ENCODE measurements at regions not wholly inside any gene's neighbourhood (a gene's known extent, or its start where the extent isn't known, plus 50 kb on each side); places are given as distances from the start of the nearest gene placed in this dataset.

DNA sequence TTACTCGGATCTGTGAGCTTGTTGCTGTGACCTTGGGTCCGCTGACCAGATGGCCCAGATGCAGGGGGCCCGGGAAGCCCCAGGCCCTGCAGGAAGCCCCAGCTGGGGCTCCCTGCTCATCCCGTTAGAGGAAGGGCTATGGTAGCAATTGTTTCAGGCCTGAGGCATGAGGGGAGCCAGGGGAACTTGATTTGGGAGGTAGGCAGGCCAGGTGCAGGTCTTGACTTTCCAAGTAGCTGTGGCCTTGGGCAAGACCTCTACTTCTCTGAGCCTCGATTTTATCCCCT lies 55.0 kb upstream of the CXCL12 start (continued):
- TF ChIP-seq, protein P1, sequence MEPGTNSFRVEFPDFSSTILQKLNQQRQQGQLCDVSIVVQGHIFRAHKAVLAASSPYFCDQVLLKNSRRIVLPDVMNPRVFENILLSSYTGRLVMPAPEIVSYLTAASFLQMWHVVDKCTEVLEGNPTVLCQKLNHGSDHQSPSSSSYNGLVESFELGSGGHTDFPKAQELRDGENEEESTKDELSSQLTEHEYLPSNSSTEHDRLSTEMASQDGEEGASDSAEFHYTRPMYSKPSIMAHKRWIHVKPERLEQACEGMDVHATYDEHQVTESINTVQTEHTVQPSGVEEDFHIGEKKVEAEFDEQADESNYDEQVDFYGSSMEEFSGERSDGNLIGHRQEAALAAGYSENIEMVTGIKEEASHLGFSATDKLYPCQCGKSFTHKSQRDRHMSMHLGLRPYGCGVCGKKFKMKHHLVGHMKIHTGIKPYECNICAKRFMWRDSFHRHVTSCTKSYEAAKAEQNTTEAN (CRISPR knock-in tag; IDR thresholded peaks at IDR 0.05) = no peak
- TF ChIP-seq, protein P2, sequence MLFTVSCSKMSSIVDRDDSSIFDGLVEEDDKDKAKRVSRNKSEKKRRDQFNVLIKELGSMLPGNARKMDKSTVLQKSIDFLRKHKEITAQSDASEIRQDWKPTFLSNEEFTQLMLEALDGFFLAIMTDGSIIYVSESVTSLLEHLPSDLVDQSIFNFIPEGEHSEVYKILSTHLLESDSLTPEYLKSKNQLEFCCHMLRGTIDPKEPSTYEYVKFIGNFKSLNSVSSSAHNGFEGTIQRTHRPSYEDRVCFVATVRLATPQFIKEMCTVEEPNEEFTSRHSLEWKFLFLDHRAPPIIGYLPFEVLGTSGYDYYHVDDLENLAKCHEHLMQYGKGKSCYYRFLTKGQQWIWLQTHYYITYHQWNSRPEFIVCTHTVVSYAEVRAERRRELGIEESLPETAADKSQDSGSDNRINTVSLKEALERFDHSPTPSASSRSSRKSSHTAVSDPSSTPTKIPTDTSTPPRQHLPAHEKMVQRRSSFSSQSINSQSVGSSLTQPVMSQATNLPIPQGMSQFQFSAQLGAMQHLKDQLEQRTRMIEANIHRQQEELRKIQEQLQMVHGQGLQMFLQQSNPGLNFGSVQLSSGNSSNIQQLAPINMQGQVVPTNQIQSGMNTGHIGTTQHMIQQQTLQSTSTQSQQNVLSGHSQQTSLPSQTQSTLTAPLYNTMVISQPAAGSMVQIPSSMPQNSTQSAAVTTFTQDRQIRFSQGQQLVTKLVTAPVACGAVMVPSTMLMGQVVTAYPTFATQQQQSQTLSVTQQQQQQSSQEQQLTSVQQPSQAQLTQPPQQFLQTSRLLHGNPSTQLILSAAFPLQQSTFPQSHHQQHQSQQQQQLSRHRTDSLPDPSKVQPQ (CRISPR knock-in tag; IDR thresholded peaks at IDR 0.05; ENCODE audit: borderline replicate concordance) = no peak
- TF ChIP-seq, protein P3, sequence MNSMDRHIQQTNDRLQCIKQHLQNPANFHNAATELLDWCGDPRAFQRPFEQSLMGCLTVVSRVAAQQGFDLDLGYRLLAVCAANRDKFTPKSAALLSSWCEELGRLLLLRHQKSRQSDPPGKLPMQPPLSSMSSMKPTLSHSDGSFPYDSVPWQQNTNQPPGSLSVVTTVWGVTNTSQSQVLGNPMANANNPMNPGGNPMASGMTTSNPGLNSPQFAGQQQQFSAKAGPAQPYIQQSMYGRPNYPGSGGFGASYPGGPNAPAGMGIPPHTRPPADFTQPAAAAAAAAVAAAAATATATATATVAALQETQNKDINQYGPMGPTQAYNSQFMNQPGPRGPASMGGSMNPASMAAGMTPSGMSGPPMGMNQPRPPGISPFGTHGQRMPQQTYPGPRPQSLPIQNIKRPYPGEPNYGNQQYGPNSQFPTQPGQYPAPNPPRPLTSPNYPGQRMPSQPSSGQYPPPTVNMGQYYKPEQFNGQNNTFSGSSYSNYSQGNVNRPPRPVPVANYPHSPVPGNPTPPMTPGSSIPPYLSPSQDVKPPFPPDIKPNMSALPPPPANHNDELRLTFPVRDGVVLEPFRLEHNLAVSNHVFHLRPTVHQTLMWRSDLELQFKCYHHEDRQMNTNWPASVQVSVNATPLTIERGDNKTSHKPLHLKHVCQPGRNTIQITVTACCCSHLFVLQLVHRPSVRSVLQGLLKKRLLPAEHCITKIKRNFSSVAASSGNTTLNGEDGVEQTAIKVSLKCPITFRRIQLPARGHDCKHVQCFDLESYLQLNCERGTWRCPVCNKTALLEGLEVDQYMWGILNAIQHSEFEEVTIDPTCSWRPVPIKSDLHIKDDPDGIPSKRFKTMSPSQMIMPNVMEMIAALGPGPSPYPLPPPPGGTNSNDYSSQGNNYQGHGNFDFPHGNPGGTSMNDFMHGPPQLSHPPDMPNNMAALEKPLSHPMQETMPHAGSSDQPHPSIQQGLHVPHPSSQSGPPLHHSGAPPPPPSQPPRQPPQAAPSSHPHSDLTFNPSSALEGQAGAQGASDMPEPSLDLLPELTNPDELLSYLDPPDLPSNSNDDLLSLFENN (IDR thresholded peaks at IDR 0.05; ENCODE audit: low read depth in 2 of 2, low read length in 2 of 2) = no peak
- TF ChIP-seq CBFB (CRISPR knock-in tag; IDR thresholded peaks at IDR 0.05) = no peak

All from K562 (cell line).